IMR-90 (cell line): ENCODE measurements at regions not wholly inside any gene's neighbourhood (a gene's known extent, or its start where the extent isn't known, plus 50 kb on each side); places are given as distances from the start of the nearest gene placed in this dataset.

Experiments
- ATAC-seq: fragments of 200-7000 bp; cut with Tn5 transposase; 2 replicates; pipeline ENCODE4 v1.9.1; 2020; ENCODE audit warnings: low read depth, mild to moderate bottlenecking, moderate library complexity
- BruUV-seq: library from RNA; stranded (reverse); fragments of 400-500 nt; replicated peaks from 2 replicates; lab custom pipeline; 2021; lab: Mats Ljungman, UMichigan
- CTCF ChIA-PET: fragments of 300-600 bp; formaldehyde crosslinking; extraction: SDS; loops from one replicate; lab custom pipeline; 2021; ENCODE audit warnings: antibody characterized with exemption; lab: Yijun Ruan, JAX
- POLR2A ChIA-PET: fragments of 300-600 bp; sonication (Branson Sonifier 250); formaldehyde crosslinking; loops from one replicate; lab custom pipeline; 2022; ENCODE audit warnings: antibody characterized with exemption; ENCODE audit not compliant: unreplicated experiment; lab: Charles Lee
- DNase-seq: peaks from one replicate; pipeline ENCODE4 v3.0.0; 2013
- H2AFZ ChIP-seq: replicated peaks from 2 replicates; pipeline ENCODE3; 2013; ENCODE audit warnings: low read length, mild to moderate bottlenecking; ENCODE audit not compliant: poor library complexity
- H2AK5ac ChIP-seq: 2 replicates; pipeline ENCODE4 v1.6.1; 2013; ENCODE audit warnings: low read depth, low read length, inconsistent platforms
- H2AK9ac ChIP-seq: replicated peaks from 2 replicates; pipeline ENCODE3; 2013; ENCODE audit warnings: mild to moderate bottlenecking, low read depth, low read length, moderate library complexity; ENCODE audit not compliant: poor library complexity
- H2BK120ac ChIP-seq: 2 replicates; pipeline ENCODE4 v1.6.1; 2013; ENCODE audit warnings: low read depth, low read length, inconsistent platforms
- H2BK15ac ChIP-seq: 3 replicates; pipeline ENCODE4 v1.6.1; 2013; ENCODE audit warnings: low read depth, low read length, inconsistent platforms
- H2BK20ac ChIP-seq: 2 replicates; pipeline ENCODE4 v1.6.1; 2013; ENCODE audit warnings: low read depth, mild to moderate bottlenecking, inconsistent platforms, low read length, moderate library complexity
- H2BK5ac ChIP-seq: 2 replicates; pipeline ENCODE4 v1.6.1; 2013; ENCODE audit warnings: mild to moderate bottlenecking, low read depth, low read length, inconsistent platforms; ENCODE audit not compliant: poor library complexity, severe bottlenecking
- H3K14ac ChIP-seq: replicated peaks from 2 replicates; pipeline ENCODE4 v1.6.1; 2013; ENCODE audit warnings: low read depth, low read length, inconsistent platforms
- H3K18ac ChIP-seq: 2 replicates; pipeline ENCODE4 v1.6.1; 2013; ENCODE audit warnings: low read depth, low read length, control low read depth
- H3K23ac ChIP-seq: 2 replicates; pipeline ENCODE4 v1.6.1; 2013; ENCODE audit warnings: low read depth, low read length, inconsistent platforms
- H3K27ac ChIP-seq: 2 replicates; pipeline ENCODE4 v1.5.1; 2013; ENCODE audit warnings: mild to moderate bottlenecking, control low read depth, low read length; ENCODE audit not compliant: insufficient read depth
- H3K27me3 ChIP-seq: 2 replicates; pipeline ENCODE4 v1.6.1; 2013; ENCODE audit warnings: low read length; ENCODE audit not compliant: control insufficient read depth, insufficient read depth
- H3K36me3 ChIP-seq: 2 replicates; pipeline ENCODE4 v1.6.1; 2013; ENCODE audit warnings: low read length, mixed read lengths; ENCODE audit not compliant: control insufficient read depth, insufficient read depth
- H3K4ac ChIP-seq: 2 replicates; pipeline ENCODE4 v1.6.1; 2013; ENCODE audit warnings: low read depth, low read length, inconsistent platforms
- H3K4me1 ChIP-seq: 2 replicates; pipeline ENCODE4 v1.6.1; 2013; ENCODE audit warnings: low read length, mixed read lengths; ENCODE audit not compliant: control insufficient read depth, insufficient read depth
- H3K4me2 ChIP-seq: 2 replicates; pipeline ENCODE4 v1.6.1; 2013; ENCODE audit warnings: low read depth, mild to moderate bottlenecking, control low read depth, low read length, moderate library complexity
- H3K4me3 ChIP-seq: 2 replicates; pipeline ENCODE4 v1.5.1; 2013; ENCODE audit warnings: low read depth, mild to moderate bottlenecking, control low read depth, low read length, moderate library complexity; ENCODE audit not compliant: insufficient read depth
- H3K56ac ChIP-seq: 2 replicates; pipeline ENCODE4 v1.6.1; 2013; ENCODE audit warnings: low read length, inconsistent platforms; ENCODE audit not compliant: insufficient read depth; ENCODE audit errors: extremely low read depth
- H3K79me1 ChIP-seq, 2 experiments: 2 replicates each; pipeline ENCODE4 v1.6.1; 2013; ENCODE audit warnings: low read length in 2 of 2, inconsistent platforms in 1 of 2, low read depth in 1 of 2
- H3K9ac ChIP-seq: 2 replicates; pipeline ENCODE4 v1.6.1; 2013; ENCODE audit warnings: low read depth, low read length, control low read depth
- H3K9me1 ChIP-seq: 2 replicates; pipeline ENCODE4 v1.6.1; 2013; ENCODE audit warnings: low read length, inconsistent platforms; ENCODE audit not compliant: insufficient read depth
- H3K9me3 ChIP-seq: 2 replicates; pipeline ENCODE4 v1.6.1; 2013; ENCODE audit warnings: low read length; ENCODE audit not compliant: control insufficient read depth, insufficient read depth
- H4K20me1 ChIP-seq: 2 replicates; pipeline ENCODE4 v1.6.1; 2013; ENCODE audit warnings: low read length, inconsistent platforms; ENCODE audit not compliant: insufficient read depth
- H4K5ac ChIP-seq: 2 replicates; pipeline ENCODE4 v1.6.1; 2013; ENCODE audit warnings: mild to moderate bottlenecking, low read depth, low read length, control low read depth
- H4K8ac ChIP-seq, 2 experiments: 2 replicates each; pipeline ENCODE4 v1.6.1; 2013; ENCODE audit warnings: low read depth in 2 of 2, low read length in 2 of 2, control low read depth in 1 of 2, inconsistent platforms in 1 of 2
- H4K91ac ChIP-seq: 2 replicates; pipeline ENCODE4 v1.6.1; 2013; ENCODE audit warnings: low read depth, low read length, inconsistent platforms; ENCODE audit not compliant: insufficient read depth
- CTCF ChIP-seq: conservative IDR thresholded peaks from 2 replicates; pipeline ENCODE4 v1.5.1; 2012; ENCODE audit warnings: mild to moderate bottlenecking, low read depth, low read length, improper control_type of control experiment
- ELK1 ChIP-seq: fragments of 150-350 bp; IDR thresholded peaks from 2 replicates; pipeline ENCODE4 v1.6.1; 2016; ENCODE audit warnings: low read depth, mild to moderate bottlenecking, low read length, moderate library complexity, borderline replicate concordance
- WGBS, 2 experiments: methylation state at CpG; one replicate each; pipeline versions ENCODE4 v1.1.5 to v1.1.7; 2013; ENCODE audit warnings: missing lambda C conversion rate in 2 of 2; ENCODE audit not compliant: insufficient read length in 1 of 2; ENCODE audit errors: extremely low coverage in 2 of 2; 5-methylcytosine and 5-hydroxymethylcytosine counted together
- dilution Hi-C: fragments of 300-500 bp; cut with HindIII; formaldehyde crosslinking; loops from one replicate; pipeline ENCODE4 v1.14.3; 2018; ENCODE audit warnings: low sequenced_read_pairs; ENCODE audit not compliant: unreplicated experiment
- in situ Hi-C: fragments of 300-500 bp; cut with MboI; formaldehyde crosslinking; loops from 3 replicates; pipeline ENCODE4 v1.14.3; 2019; ENCODE audit warnings: low sequenced_read_pairs, inconsistent platforms, mixed read lengths
- intact Hi-C: fragments of 100-400 bp; cut with micrococcal nuclease; formaldehyde crosslinking; loops from 2 replicates; pipeline ENCODE4 v1.10.0; 2022

- Histone ChIP-seq H3K18ac (no peak overlapping the region), H3K4me2 (no peak overlapping the region), H3K23ac (no peak overlapping the region), H3K4ac (no peak overlapping the region), H2BK15ac (no peak overlapping the region), H2AFZ (no peak overlapping the region), H3K27ac (no peak overlapping the region), H2AK5ac (no peak overlapping the region), H3K14ac (no peak overlapping the region), H3K4me1 (no peaks in the 10 kb centered on the region), H4K20me1 (no peaks in the 10 kb centered on the region), H3K4me3 (no peak overlapping the region), H4K8ac (no peak overlapping the region), H4K91ac (no peak overlapping the region), H3K79me1 (no peaks in the 10 kb centered on the region), H3K9me3 (no peaks in the 10 kb centered on the region), H2BK5ac (no peak overlapping the region), H3K27me3 (no peaks in the 10 kb centered on the region; the same call in 1 of the 2 replicates), H3K36me3 (no peaks in the 10 kb centered on the region), H4K5ac (no peak overlapping the region), H3K9me1 (no peaks in the 10 kb centered on the region), H2BK120ac (no peak overlapping the region), H3K9ac (no peak overlapping the region), H2AK9ac (no peak overlapping the region), H2BK20ac (no peak overlapping the region), H3K56ac (no peak overlapping the region)
- no TSS peak for BruUV-seq
- DNase-seq (no peak), ATAC-seq (no peak)
- dilution Hi-C loops: no loop called here
- WGBS, 2 experiments: 83% methylated on average over 5 of the region's 5 CpGs; no CpG with 5 or more reads in 1 of the 2 experiments
- in situ Hi-C loops: no loop called here
- ChIA-PET CTCF (no interaction called here), POLR2A (no interaction called here)
- TF ChIP-seq CTCF (no peak), ELK1 (no peak)
- intact Hi-C loops: no loop called here
Measured at GRCh38 chr6:105867277-105867676, 218.9 kb upstream of the PRDM1 start.
